ENCODE measurements at regions not wholly inside any gene's neighbourhood (a gene's known extent, or its start where the extent isn't known, plus 50 kb on each side); places are given as distances from the start of the nearest gene placed in this dataset.

DNA sequence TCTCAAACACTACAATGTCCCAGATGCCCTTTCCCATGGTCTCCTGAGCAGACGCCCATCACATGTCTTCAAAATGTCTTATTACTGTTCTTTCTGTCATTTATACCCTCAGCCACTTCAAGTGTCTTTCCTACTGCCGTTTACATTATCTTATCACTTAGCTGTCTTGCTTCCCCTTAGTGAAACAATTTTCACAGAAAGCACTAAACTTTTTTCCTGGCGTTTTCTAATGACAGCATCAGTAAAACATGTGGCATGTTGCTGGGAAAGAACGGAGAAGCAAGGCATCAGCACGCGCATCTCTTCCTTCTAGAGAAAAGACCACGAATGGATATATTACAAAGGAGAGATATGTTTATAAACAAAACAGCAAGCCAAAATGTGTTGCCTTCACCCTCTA is 189.7 kb upstream of the SLIT2 start:
- no peak overlapping the region for H3K4me3 ChIP-seq (ENCODE audit: low read length)
- Mint-ChIP-seq H3K27ac (no peak overlapping the region), H3K9me3 (peaks cover 3 to 18% (median 10%) of the 10 kb centered on the region in 11 donors), H3K27me3 (no peaks in the 10 kb centered on the region), H3K36me3 (no peaks in the 10 kb centered on the region), H3K4me1 (no peaks in the 10 kb centered on the region), H3K4me3 (no peak overlapping the region)
- no peak for DNase-seq
- no peaks in the 10 kb centered on the region for H3K36me3 ChIP-seq (ENCODE audit: control insufficient read depth in 2 of 3, insufficient read depth in 3 of 3, low read length in 3 of 3)
- H3K9me3 ChIP-seq (ENCODE audit: control insufficient read depth in 2 of 3, low read length in 3 of 3) = no peaks in the 10 kb centered on the region
- no peak overlapping the region for H3K27ac ChIP-seq (ENCODE audit: low read depth, low read length)
- ChIA-PET POLR2A (no interaction called here), CTCF (no interaction called here)
- intact Hi-C loops (cut with micrococcal nuclease) = no loop called here
- no peaks in the 10 kb centered on the region for H3K4me1 ChIP-seq (ENCODE audit: control insufficient read depth in 2 of 2, insufficient read depth in 2 of 2, low read length in 2 of 2)
- ATAC-seq = no peak
- no peaks in the 10 kb centered on the region for H3K27me3 ChIP-seq (ENCODE audit: control insufficient read depth in 2 of 2, insufficient read depth in 2 of 2, low read length in 2 of 2)

- no peak overlapping the region for H3K27ac ChIP-seq (ENCODE audit: low read depth, low read length)
- Mint-ChIP-seq H3K4me3 (no peak overlapping the region), H3K36me3 (peaks cover 0 to 4% (median 0%) of the 10 kb centered on the region in 5 donors), H3K4me1 (peaks cover 0 to 1% (median 0%) of the 10 kb centered on the region in 7 donors), H3K27ac (no peak overlapping the region), H3K27me3 (no peaks in the 10 kb centered on the region), H3K9me3 (peaks cover 0 to 16% (median 8%) of the 10 kb centered on the region in 11 donors)
- DNase-seq (no peak), ATAC-seq (no peak)
- CTCF ChIA-PET = no interaction called here
- no peaks in the 10 kb centered on the region for H3K36me3 ChIP-seq (ENCODE audit: control insufficient read depth in 2 of 3, insufficient read depth in 3 of 3, low read length in 3 of 3)
- H3K4me1 ChIP-seq (ENCODE audit: control insufficient read depth in 2 of 2, insufficient read depth in 2 of 2, low read length in 2 of 2) = no peaks in the 10 kb centered on the region
- intact Hi-C loops (cut with micrococcal nuclease) = no loop called here
- no peaks in the 10 kb centered on the region for H3K27me3 ChIP-seq (ENCODE audit: control insufficient read depth in 2 of 2, insufficient read depth in 2 of 2, low read length in 2 of 2)
- POLR2A ChIA-PET = no interaction called here
- no peaks in the 10 kb centered on the region for H3K9me3 ChIP-seq (ENCODE audit: control insufficient read depth in 2 of 3, low read length in 3 of 3)
- H3K4me3 ChIP-seq (ENCODE audit: low read length) = no peak overlapping the region
Observed at GRCh38 chr4:20050768-20051167, 200.9 kb upstream of the SLIT2 start.

DNA sequence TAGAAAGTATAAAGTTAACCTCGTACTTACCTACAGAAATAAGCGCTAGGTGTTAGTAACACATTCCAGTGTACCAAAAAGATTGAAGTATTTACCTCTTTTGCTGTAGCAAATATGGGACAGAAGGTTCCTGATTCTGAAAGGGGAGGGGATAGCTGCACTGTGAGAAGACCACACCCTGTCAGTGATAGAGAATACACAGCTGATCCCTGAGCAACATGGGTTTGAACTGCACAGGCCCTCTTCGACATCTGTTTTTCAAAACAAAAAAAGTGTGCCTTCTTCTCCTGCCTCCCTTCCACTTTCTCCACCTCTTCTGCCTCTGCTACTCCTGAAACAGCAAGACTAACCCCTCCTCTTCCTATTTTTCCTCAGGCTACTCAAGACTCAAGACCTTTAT is 201.8 kb upstream of the SLIT2 start:
- ChIA-PET CTCF (no interaction called here), POLR2A (no interaction called here)
- Histone ChIP-seq H3K9me3 (ENCODE audit: control insufficient read depth in 2 of 3, low read length in 3 of 3) (no peaks in the 10 kb centered on the region), H3K27ac (ENCODE audit: low read depth, low read length) (no peak overlapping the region), H3K27me3 (ENCODE audit: control insufficient read depth in 2 of 2, insufficient read depth in 2 of 2, low read length in 2 of 2) (no peaks in the 10 kb centered on the region), H3K4me1 (ENCODE audit: control insufficient read depth in 2 of 2, insufficient read depth in 2 of 2, low read length in 2 of 2) (no peaks in the 10 kb centered on the region), H3K4me3 (ENCODE audit: low read length) (no peak overlapping the region), H3K36me3 (ENCODE audit: control insufficient read depth in 2 of 3, insufficient read depth in 3 of 3, low read length in 3 of 3) (no peaks in the 10 kb centered on the region)
- peaks cover 0 to 19% (median 5%) of the 10 kb centered on the region in 11 donors for H3K9me3 Mint-ChIP-seq
- no peak overlapping the region for H3K27ac Mint-ChIP-seq
- no peak for DNase-seq
- no peaks in the 10 kb centered on the region for H3K36me3 Mint-ChIP-seq
- H3K27me3 Mint-ChIP-seq = no peaks in the 10 kb centered on the region
- intact Hi-C loops (cut with micrococcal nuclease) = no loop called here
- no peak for ATAC-seq
- peaks cover 0 to 1% (median 0%) of the 10 kb centered on the region in 7 donors for H3K4me1 Mint-ChIP-seq
- H3K4me3 Mint-ChIP-seq = no peak overlapping the region

DNA sequence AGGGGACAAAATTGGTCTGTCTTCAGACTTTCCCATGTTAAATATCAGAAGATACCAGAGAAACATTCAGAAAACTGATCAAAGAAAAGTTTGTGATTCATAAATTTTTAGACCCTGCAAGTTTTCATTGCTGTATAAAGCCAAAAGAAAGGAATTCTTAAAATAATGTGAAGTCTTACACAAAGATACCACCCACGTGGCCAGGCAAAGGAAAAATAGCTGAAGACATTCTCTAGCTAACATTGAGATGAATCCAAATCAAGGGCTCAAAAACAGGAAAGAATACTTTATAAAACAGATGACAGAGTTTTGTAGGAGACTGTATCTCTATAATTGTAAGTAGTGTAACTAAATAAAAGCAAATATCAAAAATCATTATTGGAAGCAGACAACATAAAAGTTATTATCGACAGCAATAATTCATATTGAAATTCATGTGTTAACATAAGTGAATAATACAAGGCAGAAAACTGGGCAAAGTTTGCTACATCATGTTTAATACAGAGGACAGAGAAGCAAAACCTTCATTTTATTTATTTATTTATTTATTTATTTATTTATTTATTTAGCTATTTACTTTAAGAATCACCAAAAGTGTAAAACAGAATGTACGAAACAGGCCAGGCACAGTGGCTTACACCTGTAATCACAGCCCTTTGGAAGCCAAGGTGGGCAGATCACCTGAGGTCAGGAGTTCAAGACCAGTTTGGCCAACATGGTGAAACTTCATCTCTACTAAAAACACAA is 204.6 kb upstream of the SLIT2 start:
- ChIA-PET CTCF (interaction anchor here (0.6 kb wide), 1 partner anchor 23 kb away, joined by 3 read pairs; no protein-coding TSS in a partner anchor), POLR2A (no interaction called here)
- ATAC-seq (no peak), DNase-seq (no peak)
- Histone ChIP-seq H3K36me3 (ENCODE audit: control insufficient read depth in 2 of 3, insufficient read depth in 3 of 3, low read length in 3 of 3) (no peaks in the 10 kb centered on the region), H3K27ac (ENCODE audit: low read depth, low read length) (no peak overlapping the region), H3K4me3 (ENCODE audit: low read length) (no peak overlapping the region), H3K9me3 (ENCODE audit: control insufficient read depth in 2 of 3, low read length in 3 of 3) (no peaks in the 10 kb centered on the region), H3K4me1 (ENCODE audit: control insufficient read depth in 2 of 2, insufficient read depth in 2 of 2, low read length in 2 of 2) (no peaks in the 10 kb centered on the region), H3K27me3 (ENCODE audit: control insufficient read depth in 2 of 2, insufficient read depth in 2 of 2, low read length in 2 of 2) (no peaks in the 10 kb centered on the region)
- no peaks in the 10 kb centered on the region for H3K36me3 Mint-ChIP-seq
- no peak overlapping the region for H3K27ac Mint-ChIP-seq
- H3K9me3 Mint-ChIP-seq = peaks cover 0 to 25% (median 6%) of the 10 kb centered on the region in 11 donors
- peaks cover 0 to 1% (median 0%) of the 10 kb centered on the region in 7 donors for H3K4me1 Mint-ChIP-seq
- intact Hi-C loops (cut with micrococcal nuclease) = no loop called here
- no peaks in the 10 kb centered on the region for H3K27me3 Mint-ChIP-seq
- no peak overlapping the region for H3K4me3 Mint-ChIP-seq

DNA sequence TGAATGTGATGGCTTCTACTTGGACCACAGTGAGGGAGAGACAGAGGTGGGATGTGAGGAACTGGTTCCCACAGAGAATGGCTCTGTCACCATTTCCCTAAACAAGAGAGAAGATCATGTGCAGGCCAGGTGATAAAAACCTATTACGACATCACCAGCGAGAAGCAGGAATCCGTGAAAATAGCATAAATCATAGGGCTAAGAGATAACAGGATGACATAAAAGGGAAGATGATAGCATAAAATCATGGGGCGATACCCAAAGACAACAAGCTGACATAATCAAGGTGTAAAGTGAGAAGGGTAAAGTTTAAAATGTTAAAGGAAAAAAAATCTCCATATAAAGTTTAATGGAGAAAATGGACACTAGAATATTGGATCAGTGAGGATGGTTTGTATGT is 205.5 kb upstream of the SLIT2 start:
- no peak overlapping the region for H3K27ac Mint-ChIP-seq
- H3K27ac ChIP-seq (ENCODE audit: low read depth, low read length) = no peak overlapping the region
- intact Hi-C loops (cut with micrococcal nuclease) = no loop called here
- CTCF ChIA-PET = no interaction called here
- H3K36me3 ChIP-seq (ENCODE audit: control insufficient read depth in 2 of 3, insufficient read depth in 3 of 3, low read length in 3 of 3) = no peaks in the 10 kb centered on the region
- POLR2A ChIA-PET = no interaction called here
- H3K27me3 Mint-ChIP-seq = no peaks in the 10 kb centered on the region
- no peaks in the 10 kb centered on the region for H3K27me3 ChIP-seq (ENCODE audit: control insufficient read depth in 2 of 2, insufficient read depth in 2 of 2, low read length in 2 of 2)
- no peak for ATAC-seq
- no peak for DNase-seq
- no peak overlapping the region for H3K4me3 Mint-ChIP-seq
- no peak overlapping the region for H3K4me3 ChIP-seq (ENCODE audit: low read length)
- H3K36me3 Mint-ChIP-seq = no peaks in the 10 kb centered on the region
- H3K4me1 Mint-ChIP-seq = peaks cover 0 to 1% (median 0%) of the 10 kb centered on the region in 7 donors
- no peaks in the 10 kb centered on the region for H3K4me1 ChIP-seq (ENCODE audit: control insufficient read depth in 2 of 2, insufficient read depth in 2 of 2, low read length in 2 of 2)
- no peaks in the 10 kb centered on the region for H3K9me3 ChIP-seq (ENCODE audit: control insufficient read depth in 2 of 3, low read length in 3 of 3)
- peaks cover 0 to 32% (median 6%) of the 10 kb centered on the region in 11 donors for H3K9me3 Mint-ChIP-seq

DNA sequence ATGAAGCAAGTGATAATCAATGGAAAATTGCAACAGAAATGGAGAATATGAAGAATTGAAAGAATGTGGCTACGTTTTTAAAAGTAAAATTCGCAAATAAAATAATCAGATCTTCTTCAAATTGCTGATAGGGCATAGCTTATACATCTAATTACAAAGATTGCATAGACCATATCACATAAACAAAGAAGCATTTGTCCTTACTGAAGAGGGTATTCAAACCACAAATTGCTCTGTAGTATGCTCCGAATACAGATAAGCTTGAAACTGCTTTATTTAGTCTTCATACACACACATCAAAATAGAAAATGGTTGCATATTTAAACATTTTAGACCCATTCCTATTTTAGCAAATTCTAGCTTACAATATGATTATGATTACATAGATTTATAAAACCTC is 206.7 kb upstream of the SLIT2 start:
- DNase-seq (no peak), ATAC-seq (no peak)
- Mint-ChIP-seq H3K4me1 (no peaks in the 10 kb centered on the region), H3K36me3 (no peaks in the 10 kb centered on the region), H3K27ac (no peak overlapping the region), H3K27me3 (no peaks in the 10 kb centered on the region), H3K4me3 (no peak overlapping the region), H3K9me3 (peaks cover 0 to 33% (median 5%) of the 10 kb centered on the region in 11 donors)
- H3K36me3 ChIP-seq (ENCODE audit: control insufficient read depth in 2 of 3, insufficient read depth in 3 of 3, low read length in 3 of 3) = no peaks in the 10 kb centered on the region
- intact Hi-C loops (cut with micrococcal nuclease) = no loop called here
- H3K9me3 ChIP-seq (ENCODE audit: control insufficient read depth in 2 of 3, low read length in 3 of 3) = no peaks in the 10 kb centered on the region
- no peak overlapping the region for H3K4me3 ChIP-seq (ENCODE audit: low read length)
- H3K27ac ChIP-seq (ENCODE audit: low read depth, low read length) = no peak overlapping the region
- no peaks in the 10 kb centered on the region for H3K27me3 ChIP-seq (ENCODE audit: control insufficient read depth in 2 of 2, insufficient read depth in 2 of 2, low read length in 2 of 2)
- ChIA-PET CTCF (no interaction called here), POLR2A (interaction anchor here (0.6 kb wide), 1 partner anchor 11 kb away, joined by 3 read pairs; no protein-coding TSS in a partner anchor)
- H3K4me1 ChIP-seq (ENCODE audit: control insufficient read depth in 2 of 2, insufficient read depth in 2 of 2, low read length in 2 of 2) = no peaks in the 10 kb centered on the region

GRCh38 chr4:20044502-20044911 is 207.2 kb upstream of the SLIT2 start:
- Histone ChIP-seq H3K27me3 (ENCODE audit: control insufficient read depth in 2 of 2, insufficient read depth in 2 of 2, low read length in 2 of 2) (no peaks in the 10 kb centered on the region), H3K9me3 (ENCODE audit: control insufficient read depth in 2 of 3, low read length in 3 of 3) (no peaks in the 10 kb centered on the region), H3K4me3 (ENCODE audit: low read length) (no peak overlapping the region), H3K27ac (ENCODE audit: low read depth, low read length) (no peak overlapping the region), H3K4me1 (ENCODE audit: control insufficient read depth in 2 of 2, insufficient read depth in 2 of 2, low read length in 2 of 2) (no peaks in the 10 kb centered on the region), H3K36me3 (ENCODE audit: control insufficient read depth in 2 of 3, insufficient read depth in 3 of 3, low read length in 3 of 3) (no peaks in the 10 kb centered on the region)
- DNase-seq = no peak
- Mint-ChIP-seq H3K4me1 (no peaks in the 10 kb centered on the region), H3K36me3 (no peaks in the 10 kb centered on the region), H3K4me3 (no peak overlapping the region), H3K9me3 (peaks cover 0 to 33% (median 5%) of the 10 kb centered on the region in 11 donors), H3K27me3 (no peaks in the 10 kb centered on the region), H3K27ac (no peak overlapping the region)
- ChIA-PET CTCF (no interaction called here), POLR2A (interaction anchor here (0.6 kb wide), 1 partner anchor 10 kb away, joined by 3 read pairs; no protein-coding TSS in a partner anchor)
- no peak for ATAC-seq
- intact Hi-C loops (cut with micrococcal nuclease) = no loop called here
